GM21529 (cell line): ENCODE measurements at regions not wholly inside any gene's neighbourhood (a gene's known extent, or its start where the extent isn't known, plus 50 kb on each side); places are given as distances from the start of the nearest gene placed in this dataset.
"Not testable (repeated sequence)": the region's sequence is repeated elsewhere in the genome, so short reads cannot be mapped to it uniquely, and the experiment has no call there.

ENCODE experiments used
- ATAC-seq: cut with Tn5 transposase; IDR thresholded peaks from one replicate; pipeline ENCODE4 v1.9.1; 2021; ENCODE audit not compliant: unreplicated experiment

GRCh38 chr5:34096033-34096432, 53.0 kb upstream of the C1QTNF3 start:
- ATAC-seq, result not testable (repeated sequence)

- ATAC-seq, result not testable (repeated sequence)
Measured at GRCh38 chr5:34099891-34100290, 56.9 kb upstream of the C1QTNF3 start.

GRCh38 chr5:34101567-34101966, 58.6 kb upstream of the C1QTNF3 start:
- not testable (repeated sequence) for ATAC-seq

GRCh38 chr5:34108897-34109296, 65.9 kb upstream of the C1QTNF3 start:
- not testable (repeated sequence) for ATAC-seq

GRCh38 chr5:34124280-34124679, 81.3 kb upstream of the C1QTNF3 start:
- ATAC-seq, result not testable (repeated sequence)

- ATAC-seq, result peak; percentile 80
Measured at GRCh38 chr5:34125354-34125753, 82.3 kb upstream of the C1QTNF3 start.

- not testable (repeated sequence) for ATAC-seq
Measured at GRCh38 chr5:34126741-34127140, 83.7 kb upstream of the C1QTNF3 start.

- ATAC-seq, result not testable (repeated sequence)
Measured at GRCh38 chr5:34127818-34128217, 84.8 kb upstream of the C1QTNF3 start.

GRCh38 chr5:34128890-34129289, 85.9 kb upstream of the C1QTNF3 start:
- not testable (repeated sequence) for ATAC-seq

- ATAC-seq, result not testable (repeated sequence)
Measured at GRCh38 chr5:34154988-34155387, 112.0 kb upstream of the C1QTNF3 start.

GRCh38 chr5:34156703-34157414, 113.8 kb upstream of the C1QTNF3 start:
- ATAC-seq, result peak; percentile 61

- not testable (repeated sequence) for ATAC-seq
Measured at GRCh38 chr5:34160904-34161303, 117.9 kb upstream of the C1QTNF3 start.

GRCh38 chr5:34171398-34171797, 128.4 kb upstream of the C1QTNF3 start:
- not testable (repeated sequence) for ATAC-seq

GRCh38 chr5:34179453-34180190, 136.6 kb upstream of the C1QTNF3 start:
- ATAC-seq, result not testable (repeated sequence)

- ATAC-seq, result not testable (repeated sequence)
Measured at GRCh38 chr5:34180225-34180624, 137.2 kb upstream of the C1QTNF3 start.

- ATAC-seq, result not testable (repeated sequence)
Measured at GRCh38 chr5:34180940-34181614, 138.1 kb upstream of the C1QTNF3 start.

- ATAC-seq, result not testable (repeated sequence)
Measured at GRCh38 chr5:34185005-34185404, 142.0 kb upstream of the C1QTNF3 start.

GRCh38 chr5:34185572-34185971, 142.6 kb upstream of the C1QTNF3 start:
- ATAC-seq, result not testable (repeated sequence)

- ATAC-seq, result not testable (repeated sequence)
Measured at GRCh38 chr5:34186108-34186507, 143.1 kb upstream of the C1QTNF3 start.

- ATAC-seq, result not testable (repeated sequence)
Measured at GRCh38 chr5:34186865-34187264, 143.9 kb upstream of the C1QTNF3 start.

GRCh38 chr5:34187441-34187840, 144.4 kb upstream of the C1QTNF3 start:
- not testable (repeated sequence) for ATAC-seq
